Suprapubic skin (tissue), 4 donors: ENCODE measurements at regions not wholly inside any gene's neighbourhood (a gene's known extent, or its start where the extent isn't known, plus 50 kb on each side); places are given as distances from the start of the nearest gene placed in this dataset.

Experiments
- DNase-seq, 2 donors: peaks; one replicate each; pipeline ENCODE4 v3.0.0-alpha.2; 2019; ENCODE audit warnings: low spot score in 2 of 2
- H3K27ac ChIP-seq: fragments of 200-600 bp; sonication (generic); one replicate; pipeline ENCODE4 v1.5.1; 2019
- H3K27me3 ChIP-seq: fragments of 200-600 bp; sonication (generic); one replicate; pipeline ENCODE4 v1.5.1; 2019
- H3K36me3 ChIP-seq: fragments of 200-600 bp; sonication (generic); one replicate; pipeline ENCODE4 v1.5.1; 2019
- H3K4me1 ChIP-seq: fragments of 200-600 bp; sonication (generic); one replicate; pipeline ENCODE4 v1.5.1; 2019
- H3K4me3 ChIP-seq: fragments of 200-600 bp; sonication (generic); one replicate; pipeline ENCODE4 v1.5.1; 2019; ENCODE audit warnings: mild to moderate bottlenecking
- H3K9me3 ChIP-seq: fragments of 200-600 bp; sonication (generic); one replicate; pipeline ENCODE4 v1.5.1; 2019
- CTCF ChIP-seq, 2 donors: fragments of 200-600 bp in 1 of 2; fragments of 450-650 bp in 1 of 2; sonication (generic) in 1 of 2; IDR thresholded peaks; one replicate each; pipeline ENCODE4 v1.5.1; 2016 to 2019; ENCODE audit warnings: antibody characterized with exemption in 2 of 2, mild to moderate bottlenecking in 1 of 2, moderate library complexity in 1 of 2
- EP300 ChIP-seq: sonication (generic); formaldehyde crosslinking; IDR thresholded peaks from one replicate; pipeline ENCODE4 v1.6.1; 2017; ENCODE audit warnings: antibody characterized with exemption
- POLR2A ChIP-seq, 2 donors: fragments of 450-650 bp; IDR thresholded peaks; one replicate each; pipeline ENCODE4 v1.6.1; 2017; ENCODE audit warnings: antibody characterized with exemption in 2 of 2, mild to moderate bottlenecking in 2 of 2, moderate library complexity in 2 of 2
- POLR2AphosphoS5 ChIP-seq, 3 donors: sonication (generic); formaldehyde crosslinking; IDR thresholded peaks; one replicate each; pipeline ENCODE4 v1.6.1; 2017; ENCODE audit warnings: antibody characterized with exemption in 3 of 3
- WGBS: methylation state at CpG from one replicate; pipeline ENCODE4 v1.1.5; 2018; 5-methylcytosine and 5-hydroxymethylcytosine counted together

GRCh38 chr9:684054-684890 is 157.2 kb upstream of the DMRT1 start:
- Histone ChIP-seq H3K27me3 (no peaks in the 10 kb centered on the region), H3K9me3 (no peaks in the 10 kb centered on the region), H3K36me3 (no peaks in the 10 kb centered on the region), H3K4me3 (peak overlapping the region; percentile 23), H3K27ac (peak overlapping the region; percentile 92), H3K4me1 (peaks cover 62% of the 10 kb centered on the region)
- DNase-seq, result no peak
- WGBS, result 17% methylated on average over 9 of the region's 9 CpGs
- TF ChIP-seq CTCF (IDR thresholded peaks at IDR 0.05) (no peak), EP300 (no peak), POLR2A (IDR thresholded peaks at IDR 0.05) (no peak), POLR2AphosphoS5 (IDR thresholded peaks at IDR 0.05) (no peak)

- Histone ChIP-seq H3K27me3 (no peaks in the 10 kb centered on the region), H3K4me1 (peaks cover 66% of the 10 kb centered on the region), H3K9me3 (no peaks in the 10 kb centered on the region), H3K27ac (peak overlapping the region; percentile 92), H3K4me3 (peak overlapping the region; percentile 23), H3K36me3 (no peaks in the 10 kb centered on the region)
- DNase-seq, result no peak
- TF ChIP-seq CTCF (IDR thresholded peaks at IDR 0.05), result no peak
- TF ChIP-seq POLR2A (IDR thresholded peaks at IDR 0.05), result no peak
- TF ChIP-seq EP300, result no peak
- TF ChIP-seq POLR2AphosphoS5 (IDR thresholded peaks at IDR 0.05), result no peak
- 19% methylated on average over 4 of the region's 4 CpGs for WGBS
Measured at GRCh38 chr9:684941-685340, 156.6 kb upstream of the DMRT1 start.

GRCh38 chr9:686321-686813 is 155.1 kb upstream of the DMRT1 start:
- peaks cover 73% of the 10 kb centered on the region for H3K4me1 ChIP-seq
- no peaks in the 10 kb centered on the region for H3K27me3 ChIP-seq
- no peaks in the 10 kb centered on the region for H3K9me3 ChIP-seq
- no peak for TF ChIP-seq POLR2A (IDR thresholded peaks at IDR 0.05)
- TF ChIP-seq CTCF (IDR thresholded peaks at IDR 0.05), result peak in 1 of 2 donors; percentile 6
- peak in 2 of 3 donors; percentile 80 to 88 for TF ChIP-seq POLR2AphosphoS5 (IDR thresholded peaks at IDR 0.05)
- TF ChIP-seq EP300, result peak; percentile 12
- peak overlapping the region; percentile 92 for H3K27ac ChIP-seq
- peak in 1 of 2 donors; percentile 85 for DNase-seq
- no peaks in the 10 kb centered on the region for H3K36me3 ChIP-seq
- 37% methylated on average over 7 of the region's 7 CpGs for WGBS
- no peak overlapping the region for H3K4me3 ChIP-seq

DNA sequence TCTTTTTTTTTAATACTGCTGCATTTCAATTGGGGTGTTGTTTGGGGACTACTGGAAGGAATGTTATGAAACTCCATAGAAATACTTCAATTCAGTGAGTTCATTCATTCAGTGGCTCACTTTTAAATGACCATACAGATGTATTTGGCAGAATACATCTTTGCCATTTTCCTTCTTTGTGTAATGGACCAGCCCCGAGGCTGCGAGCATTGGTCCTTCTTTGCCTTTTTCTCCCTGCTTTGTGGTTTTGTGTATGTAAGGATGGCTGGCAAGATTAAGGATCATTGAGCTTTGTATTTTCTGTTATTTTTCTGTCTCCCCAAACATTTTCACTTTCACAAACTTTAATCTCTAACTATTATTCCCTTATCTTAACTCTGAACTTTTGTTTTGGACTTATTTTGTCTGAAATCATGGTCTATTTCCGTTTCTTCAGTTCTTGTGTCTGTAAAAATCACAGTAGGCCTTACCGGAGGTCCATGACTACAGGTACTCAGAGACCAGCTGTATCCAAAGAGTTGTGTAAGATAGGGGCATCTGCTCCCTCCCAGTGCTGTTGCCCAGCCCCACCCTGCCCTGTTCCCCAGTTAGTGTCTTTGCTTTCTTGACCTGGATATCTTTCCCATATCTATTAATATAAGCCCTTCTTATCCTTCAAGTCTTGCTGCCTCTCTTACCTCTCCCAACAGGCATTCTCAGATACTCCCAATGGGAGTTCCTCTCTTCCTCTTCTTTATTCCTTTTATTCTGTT is 154.3 kb upstream of the DMRT1 start:
- Histone ChIP-seq H3K27me3 (no peaks in the 10 kb centered on the region), H3K4me1 (peaks cover 82% of the 10 kb centered on the region), H3K9me3 (no peaks in the 10 kb centered on the region), H3K36me3 (no peaks in the 10 kb centered on the region), H3K27ac (peak overlapping the region; percentile 92), H3K4me3 (no peak overlapping the region)
- DNase-seq, result no peak
- TF ChIP-seq POLR2A (IDR thresholded peaks at IDR 0.05) (no peak), CTCF (IDR thresholded peaks at IDR 0.05) (no peak), POLR2AphosphoS5 (IDR thresholded peaks at IDR 0.05) (no peak), EP300 (no peak)
- WGBS, result 90% methylated on average over 4 of the region's 4 CpGs

DNA sequence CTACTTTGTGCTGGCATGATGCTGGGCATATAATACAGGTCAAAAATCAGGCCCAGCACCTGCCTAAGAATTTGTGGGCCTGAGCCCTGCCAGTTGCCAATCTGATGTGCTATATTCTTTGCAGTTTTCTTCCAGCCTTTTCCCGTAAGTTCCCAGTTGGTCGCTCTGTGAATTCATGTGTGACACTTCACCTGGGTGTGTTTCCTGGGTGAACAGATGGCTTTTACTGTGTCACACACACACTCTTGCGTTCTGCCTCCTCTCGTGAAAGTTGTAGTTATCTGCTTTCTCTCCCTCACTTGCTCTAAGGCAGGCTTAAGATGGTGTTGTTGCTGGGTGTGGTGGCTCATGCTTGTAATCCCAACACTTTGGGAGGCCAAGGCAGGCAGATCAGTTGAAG is 153.5 kb upstream of the DMRT1 start:
- 96% methylated on average over 4 of the region's 4 CpGs for WGBS
- no peaks in the 10 kb centered on the region for H3K36me3 ChIP-seq
- DNase-seq, result no peak
- no peaks in the 10 kb centered on the region for H3K9me3 ChIP-seq
- no peak overlapping the region for H3K4me3 ChIP-seq
- H3K27ac ChIP-seq, result peak overlapping the region; percentile 92
- H3K4me1 ChIP-seq, result peaks cover 86% of the 10 kb centered on the region
- no peaks in the 10 kb centered on the region for H3K27me3 ChIP-seq
- TF ChIP-seq POLR2AphosphoS5 (IDR thresholded peaks at IDR 0.05), result no peak
- TF ChIP-seq POLR2A (IDR thresholded peaks at IDR 0.05), result no peak
- TF ChIP-seq CTCF (IDR thresholded peaks at IDR 0.05), result no peak
- no peak for TF ChIP-seq EP300
